Trophoblast cell (in vitro differentiated cells and primary cell): ENCODE measurements at regions not wholly inside any gene's neighbourhood (a gene's known extent, or its start where the extent isn't known, plus 50 kb on each side); places are given as distances from the start of the nearest gene placed in this dataset.

ENCODE experiments used
- DNase-seq, 2 donors: peaks; one replicate each; pipeline ENCODE4 v3.0.0-alpha.2; 2016
- H2AFZ ChIP-seq: 2 replicates; pipeline ENCODE4 v1.6.1; 2013; ENCODE audit warnings: low read length, moderate library complexity, mild to moderate bottlenecking; ENCODE audit not compliant: insufficient read depth, poor library complexity
- H2AK5ac ChIP-seq: 2 replicates; pipeline ENCODE4 v1.6.1; 2013; ENCODE audit warnings: mild to moderate bottlenecking, low read length
- H2BK120ac ChIP-seq: 2 replicates; pipeline ENCODE4 v1.6.1; 2013; ENCODE audit warnings: low read length, mild to moderate bottlenecking, moderate library complexity; ENCODE audit not compliant: insufficient read depth, poor library complexity
- H2BK12ac ChIP-seq: 2 replicates; pipeline ENCODE4 v1.6.1; 2013; ENCODE audit warnings: mild to moderate bottlenecking, low read length, moderate library complexity
- H2BK5ac ChIP-seq: 2 replicates; pipeline ENCODE4 v1.6.1; 2013; ENCODE audit warnings: low read length, low read depth, moderate library complexity, mild to moderate bottlenecking; ENCODE audit not compliant: poor library complexity
- H3K14ac ChIP-seq: 2 replicates; pipeline ENCODE4 v1.6.1; 2013; ENCODE audit warnings: mild to moderate bottlenecking, low read length
- H3K18ac ChIP-seq: 2 replicates; pipeline ENCODE4 v1.6.1; 2013; ENCODE audit warnings: mild to moderate bottlenecking, low read length
- H3K23ac ChIP-seq: 2 replicates; pipeline ENCODE4 v1.6.1; 2013; ENCODE audit warnings: low read length
- H3K27ac ChIP-seq: 2 replicates; pipeline ENCODE4 v1.5.1; 2013; ENCODE audit warnings: low read depth, mild to moderate bottlenecking, inconsistent platforms, low read length, moderate library complexity
- H3K27me3 ChIP-seq: 2 replicates; pipeline ENCODE4 v1.6.1; 2013; ENCODE audit warnings: inconsistent platforms, mild to moderate bottlenecking, low read length, moderate library complexity; ENCODE audit not compliant: insufficient read depth
- H3K36me3 ChIP-seq, 2 experiments: 1 replicate in 1 of 2; 2 replicates in 1 of 2; pipeline ENCODE4 v1.6.1; 2013; ENCODE audit warnings: low read length in 2 of 2, mild to moderate bottlenecking in 2 of 2, moderate library complexity in 1 of 2; ENCODE audit not compliant: insufficient read depth in 2 of 2, control insufficient read depth in 1 of 2
- H3K4ac ChIP-seq: 2 replicates; pipeline ENCODE4 v1.6.1; 2013; ENCODE audit warnings: low read depth, mild to moderate bottlenecking, low read length, moderate library complexity
- H3K4me1 ChIP-seq, 2 experiments: 1 replicate in 1 of 2; 2 replicates in 1 of 2; pipeline ENCODE4 v1.6.1; 2013; ENCODE audit warnings: low read length in 2 of 2, mild to moderate bottlenecking in 2 of 2, moderate library complexity in 1 of 2; ENCODE audit not compliant: insufficient read depth in 2 of 2, control insufficient read depth in 1 of 2
- H3K4me2 ChIP-seq: 2 replicates; pipeline ENCODE4 v1.6.1; 2013; ENCODE audit warnings: inconsistent platforms, mild to moderate bottlenecking, low read length, moderate library complexity
- H3K4me3 ChIP-seq: 2 replicates; pipeline ENCODE4 v1.5.1; 2013; ENCODE audit warnings: mild to moderate bottlenecking, low read depth, low read length, inconsistent platforms
- H3K79me1 ChIP-seq: one replicate; pipeline ENCODE4 v1.6.1; 2013; ENCODE audit warnings: low read length
- H3K79me2 ChIP-seq: 2 replicates; pipeline ENCODE4 v1.6.1; 2013; ENCODE audit warnings: low read length, mild to moderate bottlenecking; ENCODE audit not compliant: control insufficient read depth, insufficient read depth, poor library complexity
- H3K9ac ChIP-seq: 2 replicates; pipeline ENCODE4 v1.6.1; 2013; ENCODE audit warnings: mild to moderate bottlenecking, low read length
- H3K9me3 ChIP-seq: 2 replicates; pipeline ENCODE4 v1.6.1; 2013; ENCODE audit warnings: low read depth, mild to moderate bottlenecking, control low read depth, inconsistent platforms, low read length; ENCODE audit not compliant: insufficient read depth
- H4K12ac ChIP-seq: 2 replicates; pipeline ENCODE4 v1.6.1; 2013; ENCODE audit warnings: low read depth, mild to moderate bottlenecking, low read length, moderate library complexity
- H4K8ac ChIP-seq: 2 replicates; pipeline ENCODE4 v1.6.1; 2013; ENCODE audit warnings: low read depth, mild to moderate bottlenecking, low read length, moderate library complexity
- H4K91ac ChIP-seq: one replicate; pipeline ENCODE4 v1.6.1; 2013; ENCODE audit warnings: low read depth, mild to moderate bottlenecking, low read length, moderate library complexity
- WGBS: extraction: QIAGEN DNeasy Blood & Tissue Kit; methylation state at CpG from one replicate; pipeline ENCODE4 v1.1.7; 2013; ENCODE audit warnings: missing lambda C conversion rate; ENCODE audit not compliant: insufficient read length, insufficient coverage; ENCODE audit errors: extremely low coverage; 5-methylcytosine and 5-hydroxymethylcytosine counted together

GRCh38 chr10:118439824-118440223 lies 97.7 kb upstream of the FAM204A start:
- Histone ChIP-seq H2BK120ac (no peak overlapping the region), H3K9ac (no peak overlapping the region), H3K27ac (no peak overlapping the region), H2BK5ac (no peak overlapping the region), H3K27me3 (no peaks in the 10 kb centered on the region), H4K91ac (no peak overlapping the region), H4K8ac (no peak overlapping the region), H3K9me3 (no peaks in the 10 kb centered on the region), H3K18ac (no peak overlapping the region), H3K79me2 (no peaks in the 10 kb centered on the region), H3K4me1 (no peaks in the 10 kb centered on the region), H3K14ac (no peak overlapping the region), H2AFZ (no peak overlapping the region), H3K4me2 (no peak overlapping the region), H3K36me3 (no peaks in the 10 kb centered on the region), H3K4ac (no peak overlapping the region), H3K4me3 (no peak overlapping the region), H4K12ac (no peak overlapping the region), H3K23ac (no peak overlapping the region), H3K79me1 (no peaks in the 10 kb centered on the region), H2BK12ac (no peak overlapping the region), H2AK5ac (no peak overlapping the region)
- WGBS = no CpG with 5 or more reads among the region's 3 CpGs
- DNase-seq = no peak

- Histone ChIP-seq H3K18ac (no peak overlapping the region), H3K4me1 (no peaks in the 10 kb centered on the region), H4K12ac (no peak overlapping the region), H3K79me1 (no peaks in the 10 kb centered on the region), H3K27ac (no peak overlapping the region), H3K27me3 (no peaks in the 10 kb centered on the region), H3K4ac (no peak overlapping the region), H2AK5ac (no peak overlapping the region), H3K36me3 (no peaks in the 10 kb centered on the region), H3K9ac (no peak overlapping the region), H2AFZ (no peak overlapping the region), H2BK5ac (no peak overlapping the region), H3K14ac (no peak overlapping the region), H4K8ac (no peak overlapping the region), H2BK12ac (no peak overlapping the region), H4K91ac (no peak overlapping the region), H3K79me2 (no peaks in the 10 kb centered on the region), H3K23ac (no peak overlapping the region), H2BK120ac (no peak overlapping the region), H3K9me3 (no peaks in the 10 kb centered on the region), H3K4me2 (no peak overlapping the region), H3K4me3 (no peak overlapping the region)
- no peak for DNase-seq
- no CpG with 5 or more reads among the region's 1 CpG for WGBS
Measured at GRCh38 chr10:118436742-118437141, 94.6 kb upstream of the FAM204A start.

GRCh38 chr10:118430190-118430589 lies 88.1 kb upstream of the FAM204A start:
- no CpG with 5 or more reads among the region's 6 CpGs for WGBS
- no peak overlapping the region for H3K9ac ChIP-seq
- no peak overlapping the region for H3K27ac ChIP-seq
- H3K9me3 ChIP-seq = no peaks in the 10 kb centered on the region
- H2BK5ac ChIP-seq = no peak overlapping the region
- no peak overlapping the region for H4K8ac ChIP-seq
- H3K27me3 ChIP-seq = no peaks in the 10 kb centered on the region
- no peak overlapping the region for H2AFZ ChIP-seq
- H2BK120ac ChIP-seq = no peak overlapping the region
- no peaks in the 10 kb centered on the region for H3K79me1 ChIP-seq
- H3K18ac ChIP-seq = no peak overlapping the region
- no peak for DNase-seq
- H4K12ac ChIP-seq = no peak overlapping the region
- no peaks in the 10 kb centered on the region for H3K4me1 ChIP-seq
- H2AK5ac ChIP-seq = no peak overlapping the region
- H3K4me3 ChIP-seq = no peak overlapping the region
- H3K79me2 ChIP-seq = no peaks in the 10 kb centered on the region
- no peak overlapping the region for H3K4ac ChIP-seq
- no peak overlapping the region for H2BK12ac ChIP-seq
- H4K91ac ChIP-seq = no peak overlapping the region
- H3K14ac ChIP-seq = no peak overlapping the region
- H3K23ac ChIP-seq = no peak overlapping the region
- H3K4me2 ChIP-seq = no peak overlapping the region
- no peaks in the 10 kb centered on the region for H3K36me3 ChIP-seq

- Histone ChIP-seq H2AK5ac (no peak overlapping the region), H3K79me2 (no peaks in the 10 kb centered on the region), H4K91ac (no peak overlapping the region), H3K4me3 (no peak overlapping the region), H3K9me3 (no peaks in the 10 kb centered on the region), H2BK120ac (no peak overlapping the region), H3K18ac (no peak overlapping the region), H2BK12ac (no peak overlapping the region), H3K79me1 (no peaks in the 10 kb centered on the region), H3K27ac (no peak overlapping the region), H3K9ac (no peak overlapping the region), H3K36me3 (no peaks in the 10 kb centered on the region), H3K27me3 (no peaks in the 10 kb centered on the region), H2AFZ (no peak overlapping the region), H3K4me2 (no peak overlapping the region), H3K14ac (no peak overlapping the region), H2BK5ac (no peak overlapping the region), H3K4ac (no peak overlapping the region), H3K23ac (no peak overlapping the region), H4K12ac (no peak overlapping the region), H3K4me1 (no peaks in the 10 kb centered on the region), H4K8ac (no peak overlapping the region)
- WGBS = no CpG with 5 or more reads among the region's 15 CpGs
- peak; percentile 94 to 97 for DNase-seq
Measured at GRCh38 chr10:118423800-118424442, 81.8 kb upstream of the FAM204A start.
